GM23248 (cell line): ENCODE measurements at regions not wholly inside any gene's neighbourhood (a gene's known extent, or its start where the extent isn't known, plus 50 kb on each side); places are given as distances from the start of the nearest gene placed in this dataset.

Experiments used
- DNase-seq: peaks from one replicate; pipeline ENCODE4 v3.0.0-alpha.2; 2015
- H2AFZ ChIP-seq: fragments of 200-600 bp; sonication (generic); 2 replicates; pipeline ENCODE4 v1.6.1; 2016; ENCODE audit warnings: antibody characterized with exemption
- H3F3A ChIP-seq: fragments of 200-600 bp; sonication (generic); 2 replicates; pipeline ENCODE4 v1.6.1; 2016; ENCODE audit warnings: mild to moderate bottlenecking, antibody characterized with exemption, mixed run types; ENCODE audit not compliant: insufficient read depth
- H3K27ac ChIP-seq: fragments of 200-600 bp; sonication (generic); 2 replicates; pipeline ENCODE4 v1.5.1; 2016; ENCODE audit warnings: mild to moderate bottlenecking
- H3K27me3 ChIP-seq: fragments of 200-600 bp; sonication (generic); replicated peaks from 2 replicates; pipeline ENCODE4 v1.6.1; 2016; ENCODE audit warnings: mild to moderate bottlenecking; ENCODE audit not compliant: insufficient read depth
- H3K36me3 ChIP-seq: fragments of 200-600 bp; sonication (generic); 2 replicates; pipeline ENCODE4 v1.6.1; 2016; ENCODE audit warnings: low read depth, mild to moderate bottlenecking
- H3K4me1 ChIP-seq: fragments of 200-600 bp; sonication (generic); 2 replicates; pipeline ENCODE4 v1.6.1; 2016; ENCODE audit warnings: mild to moderate bottlenecking; ENCODE audit not compliant: insufficient read depth
- H3K4me2 ChIP-seq: fragments of 200-600 bp; sonication (generic); one replicate; pipeline ENCODE4 v1.6.1; 2016; ENCODE audit warnings: mild to moderate bottlenecking; ENCODE audit not compliant: unreplicated experiment
- H3K4me3 ChIP-seq: fragments of 200-600 bp; sonication (generic); 2 replicates; pipeline ENCODE4 v1.5.1; 2016; ENCODE audit warnings: mild to moderate bottlenecking
- H3K79me2 ChIP-seq: fragments of 200-600 bp; sonication (generic); 2 replicates; pipeline ENCODE4 v1.6.1; 2016; ENCODE audit warnings: mild to moderate bottlenecking; ENCODE audit not compliant: insufficient read depth
- H3K9ac ChIP-seq: fragments of 200-600 bp; sonication (generic); 2 replicates; pipeline ENCODE4 v1.6.1; 2016; ENCODE audit warnings: mild to moderate bottlenecking
- H3K9me2 ChIP-seq: fragments of 200-600 bp; sonication (generic); 2 replicates; pipeline ENCODE4 v1.6.1; 2016; ENCODE audit warnings: mixed run types, mild to moderate bottlenecking, moderate library complexity; ENCODE audit not compliant: insufficient read depth
- H3K9me3 ChIP-seq: fragments of 200-600 bp; sonication (generic); one replicate; pipeline ENCODE4 v1.6.1; 2017; ENCODE audit warnings: low read depth
- H4K20me1 ChIP-seq: fragments of 200-600 bp; sonication (generic); 2 replicates; pipeline ENCODE4 v1.6.0; 2016; ENCODE audit not compliant: insufficient read depth
- EZH2 ChIP-seq: fragments of 200-600 bp; sonication (generic); IDR thresholded peaks from 2 replicates; pipeline ENCODE4 v1.6.1; 2018; ENCODE audit warnings: antibody characterized with exemption, mild to moderate bottlenecking; ENCODE audit not compliant: insufficient read depth, poor library complexity, severe bottlenecking
- EZH2phosphoT487 ChIP-seq: fragments of 200-600 bp; sonication (generic); IDR thresholded peaks from 2 replicates; pipeline ENCODE4 v1.6.1; 2018; ENCODE audit warnings: antibody characterized with exemption, moderate library complexity, mild to moderate bottlenecking, low read depth; ENCODE audit not compliant: insufficient read depth
- WGBS, 2 experiments: methylation state at CpG; one replicate each; pipeline ENCODE4 v1.1.6; 2015 to 2017; ENCODE audit warnings: low lambda C conversion rate in 2 of 2, low coverage in 1 of 2; ENCODE audit errors: missing lambda C conversion rate in 2 of 2; 5-methylcytosine and 5-hydroxymethylcytosine counted together
- in situ Hi-C: fragments of 300-500 bp; cut with MboI; formaldehyde crosslinking; loops from 2 replicates; pipeline ENCODE4 v1.15.0; 2020

DNA sequence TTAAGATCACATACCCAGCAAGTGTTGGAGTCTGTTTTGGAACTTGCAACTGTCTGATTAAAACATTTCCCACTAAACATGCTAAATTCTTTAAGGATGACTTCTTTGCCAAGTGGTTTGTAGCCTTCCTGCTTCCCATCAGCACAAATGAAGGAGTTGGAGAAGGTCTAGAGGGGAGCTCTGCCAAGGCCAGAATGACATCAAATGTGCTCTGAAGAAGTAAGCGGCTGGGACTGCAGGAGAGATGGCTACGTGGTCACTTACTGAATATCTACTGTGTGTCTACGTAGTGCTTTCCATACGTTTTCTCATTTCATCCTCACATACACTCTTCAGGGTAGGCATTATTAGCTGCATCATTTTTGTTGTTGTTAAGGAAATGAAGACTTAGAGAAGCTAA lies 135.7 kb upstream of the NLRP1 start:
- TF ChIP-seq EZH2 (no peak), EZH2phosphoT487 (no peak)
- no peaks in the 10 kb centered on the region; the same call in 1 of the 2 replicates for H3K4me1 ChIP-seq
- H3K27ac ChIP-seq: no peak overlapping the region
- H3K27me3 ChIP-seq: peaks cover 7% of the 10 kb centered on the region; the same call in 1 of the 2 replicates
- WGBS, 2 experiments: 53 to 58% methylated on average over 4 of the region's 4 CpGs
- in situ Hi-C loops: loop anchor here (25.0 kb wide), 1 partner anchor 692 kb away; no protein-coding TSS in a partner anchor
- H4K20me1 ChIP-seq: no peaks in the 10 kb centered on the region
- H3K79me2 ChIP-seq: no peaks in the 10 kb centered on the region
- H3K4me2 ChIP-seq: no peak overlapping the region
- no peaks in the 10 kb centered on the region for H3K9me3 ChIP-seq
- H3F3A ChIP-seq: no peaks in the 10 kb centered on the region
- H3K9me2 ChIP-seq: no peaks in the 10 kb centered on the region
- no peak for DNase-seq
- H3K9ac ChIP-seq: no peak overlapping the region
- no peaks in the 10 kb centered on the region for H3K36me3 ChIP-seq
- H2AFZ ChIP-seq: no peak overlapping the region
- H3K4me3 ChIP-seq: no peak overlapping the region

GRCh38 chr17:5730373-5730772 lies 146.1 kb upstream of the NLRP1 start:
- in situ Hi-C loops: no loop called here
- no peaks in the 10 kb centered on the region for H4K20me1 ChIP-seq
- H3K4me1 ChIP-seq: no peaks in the 10 kb centered on the region
- no peaks in the 10 kb centered on the region for H3K27me3 ChIP-seq
- no peaks in the 10 kb centered on the region for H3K36me3 ChIP-seq
- no peaks in the 10 kb centered on the region for H3F3A ChIP-seq
- no peak overlapping the region for H3K27ac ChIP-seq
- H3K9me2 ChIP-seq: no peaks in the 10 kb centered on the region
- TF ChIP-seq EZH2phosphoT487: no peak
- TF ChIP-seq EZH2: no peak
- no peak overlapping the region for H3K9ac ChIP-seq
- no peaks in the 10 kb centered on the region for H3K9me3 ChIP-seq
- H3K4me3 ChIP-seq: no peak overlapping the region
- no peak overlapping the region for H2AFZ ChIP-seq
- no peak overlapping the region for H3K4me2 ChIP-seq
- H3K79me2 ChIP-seq: no peaks in the 10 kb centered on the region
- DNase-seq: no peak
- WGBS, 2 experiments: 24 to 28% methylated on average over 6 of the region's 6 CpGs

GRCh38 chr17:5740937-5741336 lies 156.6 kb upstream of the NLRP1 start:
- no peak overlapping the region for H3K9ac ChIP-seq
- no peak overlapping the region for H3K4me3 ChIP-seq
- in situ Hi-C loops: no loop called here
- no peaks in the 10 kb centered on the region for H3F3A ChIP-seq
- no peaks in the 10 kb centered on the region for H3K4me1 ChIP-seq
- H3K4me2 ChIP-seq: no peak overlapping the region
- H3K27ac ChIP-seq: no peak overlapping the region
- H3K36me3 ChIP-seq: no peaks in the 10 kb centered on the region
- no peaks in the 10 kb centered on the region for H3K27me3 ChIP-seq
- H3K9me3 ChIP-seq: no peaks in the 10 kb centered on the region
- no peak overlapping the region for H2AFZ ChIP-seq
- H3K79me2 ChIP-seq: no peaks in the 10 kb centered on the region
- H4K20me1 ChIP-seq: no peaks in the 10 kb centered on the region
- DNase-seq: no peak
- TF ChIP-seq EZH2phosphoT487 (no peak), EZH2 (no peak)
- 0% methylated on average over 1 of the region's 1 CpG for WGBS, 2 experiments
- H3K9me2 ChIP-seq: no peaks in the 10 kb centered on the region

- no peak for DNase-seq
- WGBS, 2 experiments: 46 to 58% methylated on average over 8 of the region's 8 CpGs
- in situ Hi-C loops: no loop called here
These were observed 157.5 kb upstream of the NLRP1 start for GRCh38 chr17:5741810-5742209.

DNA sequence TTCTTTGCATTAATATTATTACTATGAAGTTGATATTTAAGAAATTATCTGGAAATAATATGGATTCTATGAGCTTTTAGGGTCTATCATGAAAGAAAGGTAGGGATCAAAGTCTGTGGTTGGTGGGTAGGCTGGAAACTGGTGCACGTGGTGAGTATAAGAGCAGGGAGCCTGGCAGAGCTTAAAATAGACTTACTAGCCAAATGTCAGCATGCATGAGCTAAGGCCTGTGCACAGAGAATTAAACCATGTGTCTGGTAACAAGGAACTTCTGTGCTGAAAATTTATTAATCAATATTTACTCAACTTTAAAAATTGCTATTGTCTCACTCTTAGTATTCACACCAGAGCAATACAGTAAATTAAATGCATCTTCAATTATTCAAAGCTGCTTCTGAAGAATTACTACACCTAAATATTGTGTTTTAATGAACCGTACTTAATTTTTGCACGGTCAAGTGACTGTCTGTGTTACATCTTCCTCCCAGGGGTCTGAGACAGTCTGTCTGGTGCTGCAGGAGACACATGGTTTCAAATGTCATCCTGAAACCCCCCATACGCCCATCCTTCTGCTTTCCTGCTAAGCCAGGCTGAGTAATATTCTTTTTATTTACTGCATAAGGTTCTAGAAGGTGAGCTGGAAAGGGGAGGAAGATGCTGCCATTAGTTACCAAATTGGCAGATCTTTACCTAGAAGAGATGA lies 161.0 kb upstream of the NLRP1 start:
- no peaks in the 10 kb centered on the region for H3K36me3 ChIP-seq
- H3K4me2 ChIP-seq: no peak overlapping the region
- DNase-seq: no peak
- H3K4me3 ChIP-seq: no peak overlapping the region
- no peaks in the 10 kb centered on the region for H3K9me2 ChIP-seq
- no peaks in the 10 kb centered on the region for H3F3A ChIP-seq
- no peaks in the 10 kb centered on the region for H3K4me1 ChIP-seq
- no peak overlapping the region for H3K27ac ChIP-seq
- H3K9me3 ChIP-seq: no peaks in the 10 kb centered on the region
- in situ Hi-C loops: no loop called here
- no peaks in the 10 kb centered on the region for H3K27me3 ChIP-seq
- no peak overlapping the region for H2AFZ ChIP-seq
- no peaks in the 10 kb centered on the region for H4K20me1 ChIP-seq
- no peaks in the 10 kb centered on the region for H3K79me2 ChIP-seq
- WGBS, 2 experiments: 7 to 17% methylated on average over 4 of the region's 4 CpGs
- H3K9ac ChIP-seq: no peak overlapping the region
- TF ChIP-seq EZH2 (no peak), EZH2phosphoT487 (no peak)

More at GRCh38 chr17:5741810-5742209, 157.5 kb upstream of the NLRP1 start:
- H3K27me3 ChIP-seq: no peaks in the 10 kb centered on the region
- H3K9me2 ChIP-seq: no peaks in the 10 kb centered on the region
- H3K9ac ChIP-seq: no peak overlapping the region
- no peak overlapping the region for H3K4me3 ChIP-seq
- H4K20me1 ChIP-seq: no peaks in the 10 kb centered on the region
- no peaks in the 10 kb centered on the region for H3K9me3 ChIP-seq
- no peak overlapping the region for H3K4me2 ChIP-seq
- H2AFZ ChIP-seq: no peak overlapping the region
- no peaks in the 10 kb centered on the region for H3K79me2 ChIP-seq
- TF ChIP-seq EZH2phosphoT487: no peak
- no peak for TF ChIP-seq EZH2
- H3K4me1 ChIP-seq: no peaks in the 10 kb centered on the region
- H3K36me3 ChIP-seq: no peaks in the 10 kb centered on the region
- H3K27ac ChIP-seq: no peak overlapping the region
- H3F3A ChIP-seq: no peaks in the 10 kb centered on the region
